Stimulated activated CD4-positive, alpha-beta T cell treated with anti-CD3 and anti-CD28 coated beads, Interleukin-4, amount 100 ng/mL, for 1 hour (primary cell): ENCODE measurements at regions not wholly inside any gene's neighbourhood (a gene's known extent, or its start where the extent isn't known, plus 50 kb on each side); places are given as distances from the start of the nearest gene placed in this dataset.
"Not testable (repeated sequence)": the region's sequence is repeated elsewhere in the genome, so short reads cannot be mapped to it uniquely, and the experiment has no call there.

Experiments
- DNase-seq: peaks from one replicate; pipeline ENCODE4 v3.0.0-alpha.2; 2020

DNA sequence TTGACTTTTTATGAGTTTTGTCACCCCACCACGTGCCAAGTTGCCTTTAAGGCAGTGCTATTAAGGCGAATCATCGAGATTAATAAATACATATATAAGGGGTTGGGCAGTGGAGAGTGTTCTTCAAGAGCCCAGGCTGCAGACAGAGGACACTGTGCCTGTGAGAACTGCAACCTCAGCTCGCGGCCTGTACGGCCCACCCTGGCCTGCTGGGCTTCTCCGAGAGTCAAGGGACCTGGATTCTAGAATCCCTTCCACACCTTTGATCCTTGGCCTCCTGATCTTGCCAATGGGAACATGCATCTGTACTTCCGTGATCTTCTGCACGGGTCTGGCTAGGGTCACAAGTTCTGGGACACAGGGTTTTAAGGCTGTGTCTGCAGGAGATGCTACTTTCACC, 54.5 kb downstream of the IRX5 start:
- no peak for DNase-seq

DNA sequence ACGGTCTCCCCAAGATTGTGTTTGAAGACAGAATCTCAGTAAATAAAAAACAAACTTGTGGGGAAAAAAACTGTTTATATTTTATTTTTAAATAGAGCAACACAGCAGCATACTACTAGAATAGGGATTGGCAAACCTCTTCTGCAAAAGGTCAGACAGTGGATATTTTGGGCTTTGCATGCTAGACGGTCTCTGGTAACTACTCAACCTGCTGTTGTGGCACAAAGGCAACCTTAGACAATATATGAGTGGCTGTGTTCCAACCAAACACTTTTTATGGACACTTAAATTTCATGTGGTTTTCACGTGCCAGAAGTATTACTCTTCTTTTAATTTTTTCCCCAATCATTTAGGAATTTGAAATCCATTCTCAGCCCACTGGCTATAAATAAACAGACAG, 55.0 kb downstream of the IRX5 start:
- no peak for DNase-seq

DNA sequence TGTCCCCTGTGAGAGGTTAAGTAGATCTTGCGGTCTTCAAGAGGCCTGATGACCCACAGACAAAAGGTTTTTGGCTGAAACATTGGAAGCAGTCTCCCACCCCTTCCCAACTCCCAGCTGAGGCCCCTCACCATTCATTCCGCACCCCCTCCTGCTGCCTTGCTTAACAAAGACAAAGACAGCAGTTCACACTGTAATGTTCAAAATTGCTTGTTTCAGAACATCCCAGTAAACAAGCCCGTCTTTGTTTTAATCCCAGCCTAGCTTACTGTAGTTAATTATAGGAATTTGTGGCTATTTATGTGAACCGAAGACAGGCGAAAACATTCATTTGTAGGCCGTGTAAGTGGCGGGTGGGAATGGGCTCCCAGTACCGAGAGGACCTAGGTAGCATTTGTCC, 55.7 kb downstream of the IRX5 start:
- DNase-seq: no peak

DNA sequence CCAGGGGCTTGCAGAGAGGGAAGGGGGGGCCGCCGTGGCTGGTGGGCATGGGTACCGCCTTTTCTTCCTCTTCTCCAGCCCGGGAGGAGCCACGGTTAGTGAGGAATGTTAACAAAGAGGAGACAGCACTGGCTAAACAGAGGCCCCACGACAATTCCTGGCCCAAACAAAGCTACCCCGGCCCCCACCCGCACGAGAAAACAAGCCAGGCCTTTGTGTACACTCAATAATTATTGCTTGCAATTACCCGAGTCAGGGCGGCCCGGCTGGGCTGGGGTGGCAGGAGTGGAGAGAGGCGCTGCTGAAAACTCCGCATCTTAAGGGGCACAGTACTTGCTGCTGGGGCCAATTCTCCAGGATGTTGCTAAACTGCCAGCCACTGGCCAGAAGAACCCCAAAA, 56.4 kb downstream of the IRX5 start:
- no peak for DNase-seq

DNA sequence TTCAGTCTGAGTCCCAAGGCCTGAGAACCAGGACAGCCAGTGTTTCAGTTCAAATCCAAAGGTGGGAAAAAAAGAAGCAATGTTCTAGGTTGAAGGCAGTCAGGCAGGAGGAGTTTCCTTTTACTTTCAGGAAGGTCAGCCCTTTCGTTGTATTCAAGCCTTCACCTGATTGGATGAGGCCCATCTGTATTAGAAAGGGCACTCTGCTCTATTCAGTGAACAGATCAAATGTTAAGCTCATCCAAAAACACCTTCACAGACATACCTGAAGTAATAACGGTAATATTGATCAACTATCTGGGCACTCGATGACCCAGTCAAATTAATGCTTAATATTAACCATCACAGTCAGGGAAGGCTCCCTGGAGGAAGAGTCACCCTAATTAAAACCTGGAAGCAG, 60.9 kb downstream of the IRX5 start:
- DNase-seq: no peak

DNA sequence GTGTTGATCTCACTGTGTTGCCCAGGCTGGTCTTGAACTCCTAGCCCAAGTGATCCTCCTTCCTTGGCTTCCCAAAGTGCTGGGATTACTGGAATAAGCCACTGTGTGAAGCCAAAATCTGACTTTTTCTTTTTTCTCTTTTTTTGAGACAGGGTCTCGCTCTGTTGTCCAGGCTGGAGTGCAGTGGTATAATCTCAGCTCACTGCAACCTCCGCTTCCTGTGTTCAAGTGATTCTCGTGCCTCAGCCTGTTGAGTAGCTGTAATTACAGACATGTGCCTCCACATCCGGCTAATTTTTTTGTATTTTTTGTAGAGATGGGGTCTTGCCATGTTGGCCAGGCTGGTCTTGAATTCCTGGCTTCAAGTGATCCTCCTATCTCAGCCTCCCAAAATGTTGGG, 61.3 kb downstream of the IRX5 start:
- DNase-seq: not testable (repeated sequence)

DNA sequence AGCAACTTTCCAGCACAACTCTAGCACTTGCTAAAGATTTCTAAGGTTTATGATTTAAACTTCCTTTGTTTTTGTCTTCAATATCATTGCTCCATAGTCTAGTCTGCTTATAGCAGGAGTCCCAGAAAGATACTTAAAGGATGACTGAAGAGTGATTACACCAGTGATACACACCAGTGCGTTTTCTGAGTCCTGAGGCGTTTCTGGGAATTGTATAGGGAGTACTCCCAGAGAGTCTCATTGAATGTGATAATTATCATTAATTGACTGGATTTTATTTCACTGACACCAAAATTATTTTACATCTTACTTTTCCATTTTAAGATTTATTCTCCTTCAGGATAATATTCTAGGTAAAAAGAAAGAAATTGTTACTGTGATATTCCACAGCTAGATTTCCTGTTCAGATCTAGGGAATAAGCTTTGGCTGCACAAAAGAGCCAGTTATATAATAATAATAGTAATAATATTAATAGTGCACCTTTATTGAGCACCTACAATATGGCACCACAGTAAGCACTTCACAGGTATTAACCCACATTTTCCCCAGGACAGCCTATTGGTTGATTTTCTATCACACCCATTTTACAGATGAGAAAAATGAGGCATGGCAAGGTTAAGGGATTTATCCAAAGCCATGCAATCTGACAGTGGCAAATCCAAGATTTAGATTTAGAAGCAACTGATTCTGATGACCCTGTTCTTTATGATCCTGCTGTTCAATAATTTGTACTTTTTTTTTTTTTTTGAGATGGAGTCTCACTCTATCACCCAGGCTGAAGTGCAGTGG, 62.6 kb downstream of the IRX5 start:
- DNase-seq: no peak

DNA sequence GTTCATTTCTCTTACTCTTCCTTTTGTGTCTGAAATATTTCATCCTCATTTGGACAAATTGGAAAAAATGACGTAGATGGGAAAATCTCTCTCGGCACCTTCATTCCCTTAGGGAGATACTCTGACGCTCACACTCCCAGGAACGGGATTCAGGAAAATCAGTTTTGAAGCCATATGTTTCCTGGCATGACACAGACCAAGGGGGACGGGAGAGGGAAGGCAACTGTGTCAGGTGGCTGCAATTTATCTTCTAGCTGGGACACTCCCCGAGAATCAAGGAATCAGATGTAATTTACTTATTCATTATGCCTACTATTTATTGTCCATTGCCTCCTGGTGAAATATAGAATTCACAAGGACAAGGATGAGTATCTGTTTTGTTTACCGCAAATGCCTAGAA, 65.5 kb downstream of the IRX5 start:
- no peak for DNase-seq

DNA sequence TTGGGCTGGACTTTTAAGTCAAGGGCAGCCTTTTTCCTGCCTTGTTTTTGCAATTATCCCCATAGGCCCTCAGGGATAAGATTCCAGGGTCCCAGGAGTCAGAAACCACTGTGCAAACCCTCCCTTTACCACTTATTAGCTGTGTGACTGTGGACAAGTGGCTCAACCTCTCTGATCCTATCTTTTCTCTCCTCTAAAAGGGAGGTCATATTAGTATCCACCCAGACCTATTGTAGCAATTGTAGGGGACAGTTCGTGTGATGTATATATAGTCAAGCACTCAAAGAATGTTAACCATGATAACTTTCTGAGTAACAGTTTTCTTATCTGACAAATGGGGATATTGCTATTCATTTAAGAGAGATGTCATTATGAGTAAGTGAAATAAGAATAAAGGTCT, 68.2 kb downstream of the IRX5 start:
- DNase-seq: no peak

DNA sequence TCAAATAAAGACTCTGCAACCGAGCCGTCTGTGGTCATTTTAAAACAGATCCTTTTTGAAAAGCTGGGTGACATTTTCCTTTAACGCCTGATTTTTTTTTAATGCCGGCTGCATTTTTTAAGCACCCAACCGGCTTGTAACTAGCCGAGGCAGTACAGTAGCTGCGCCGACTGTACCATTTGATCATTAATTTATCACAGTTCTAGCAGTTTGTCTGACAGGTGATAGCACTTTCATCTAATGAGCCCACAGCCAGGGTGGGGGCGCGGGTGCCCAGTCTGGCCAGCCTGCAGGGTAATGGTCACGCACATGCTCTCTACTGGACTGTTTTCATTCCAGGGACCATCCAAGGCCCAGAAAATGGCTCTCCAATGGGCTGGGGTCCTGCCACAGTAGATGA, 68.8 kb downstream of the IRX5 start:
- no peak for DNase-seq

DNA sequence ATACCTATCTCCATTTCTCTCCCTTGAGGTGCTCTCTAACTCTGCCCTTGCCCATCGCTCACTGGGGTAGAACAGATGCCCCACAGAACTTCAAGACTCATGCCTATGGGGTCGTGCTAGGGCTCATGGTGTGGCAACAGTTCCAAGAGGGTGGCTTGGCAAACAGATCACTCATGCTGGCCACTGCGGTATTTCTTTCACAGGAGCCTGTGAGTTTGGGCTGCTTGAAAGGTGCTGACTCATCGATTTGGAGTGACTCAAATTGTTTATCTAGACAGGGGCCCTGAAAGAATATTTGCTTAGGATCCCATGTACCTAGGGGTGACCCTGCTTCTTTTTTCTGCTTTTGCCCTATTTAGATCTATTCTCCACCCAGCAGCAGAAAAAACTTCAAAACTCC, 69.9 kb downstream of the IRX5 start:
- DNase-seq: no peak

DNA sequence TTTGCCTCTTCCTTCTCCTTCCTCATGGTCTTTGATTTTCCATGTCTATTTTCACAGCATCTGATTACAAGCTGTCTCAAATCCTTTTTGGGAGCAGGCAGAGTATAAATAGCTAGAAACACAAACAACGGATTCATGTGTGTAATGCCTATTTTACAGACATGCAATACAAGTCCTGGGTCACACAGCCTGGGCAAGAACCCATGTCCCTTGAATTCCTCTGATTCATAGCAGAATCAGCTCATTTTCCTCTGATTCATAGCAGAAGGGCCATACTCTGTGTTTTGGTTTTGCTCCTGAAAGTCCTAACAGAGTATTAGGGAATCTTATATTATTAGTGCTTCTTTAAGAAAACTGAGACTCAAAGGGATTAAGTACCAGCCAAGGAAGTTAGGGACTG, 71.3 kb downstream of the IRX5 start:
- DNase-seq: no peak

DNA sequence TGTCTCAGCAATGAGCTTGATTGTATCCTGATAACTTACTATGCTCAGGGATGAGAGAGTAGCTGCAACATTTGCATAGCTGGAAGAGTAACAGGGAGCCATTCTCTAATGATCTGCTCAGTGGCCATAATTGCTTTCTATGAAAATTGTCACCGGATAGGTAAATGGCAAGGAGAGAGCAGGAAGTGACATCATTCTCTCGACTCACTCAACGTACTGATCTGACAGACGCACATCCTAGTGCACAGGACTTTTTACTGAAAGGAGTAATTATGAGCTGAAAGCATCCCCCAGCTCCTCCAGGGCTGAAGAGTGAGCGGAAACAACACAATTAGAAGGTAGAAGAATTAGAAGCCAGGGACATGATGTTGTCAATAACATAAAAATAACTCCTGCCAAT, 71.8 kb downstream of the IRX5 start:
- no peak for DNase-seq

DNA sequence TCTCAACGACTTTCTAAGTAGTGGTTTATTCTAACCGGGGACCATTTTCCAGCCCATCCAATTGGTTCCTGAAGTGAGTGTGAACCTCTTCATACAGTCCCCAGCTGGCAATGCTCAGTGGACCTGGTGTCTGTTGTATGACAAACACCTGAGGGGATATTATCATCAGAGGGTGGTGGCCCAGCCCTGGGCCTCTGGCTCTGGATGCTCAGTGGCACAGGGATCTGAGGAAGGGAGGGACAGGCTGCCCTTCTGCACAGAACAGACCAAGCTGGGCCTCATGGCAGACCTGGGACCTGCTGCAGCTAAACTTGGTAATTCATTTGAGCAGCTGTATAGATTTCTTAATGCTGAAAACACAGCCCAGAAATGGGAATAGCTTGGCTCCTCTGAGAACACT, 72.6 kb downstream of the IRX5 start:
- DNase-seq: no peak

DNA sequence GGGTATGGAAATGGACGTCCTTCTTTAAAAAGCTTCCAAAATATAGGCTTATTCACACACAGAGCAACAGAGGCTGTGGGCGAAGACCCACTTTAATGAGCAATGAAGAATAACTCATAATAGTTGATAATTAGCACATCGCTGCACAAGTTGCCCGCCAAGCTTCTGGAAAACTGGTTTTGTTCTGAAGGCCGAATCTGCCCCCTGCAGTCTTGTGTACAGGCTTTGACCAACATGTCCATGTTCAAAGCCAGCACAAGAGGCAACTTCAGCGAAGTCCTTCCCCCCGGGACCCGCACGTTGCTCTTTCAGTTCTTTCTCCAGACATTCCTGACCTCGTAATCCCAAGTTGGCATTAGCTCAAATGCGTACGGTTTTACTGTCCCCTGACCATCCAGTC, 73.3 kb downstream of the IRX5 start:
- no peak for DNase-seq

DNA sequence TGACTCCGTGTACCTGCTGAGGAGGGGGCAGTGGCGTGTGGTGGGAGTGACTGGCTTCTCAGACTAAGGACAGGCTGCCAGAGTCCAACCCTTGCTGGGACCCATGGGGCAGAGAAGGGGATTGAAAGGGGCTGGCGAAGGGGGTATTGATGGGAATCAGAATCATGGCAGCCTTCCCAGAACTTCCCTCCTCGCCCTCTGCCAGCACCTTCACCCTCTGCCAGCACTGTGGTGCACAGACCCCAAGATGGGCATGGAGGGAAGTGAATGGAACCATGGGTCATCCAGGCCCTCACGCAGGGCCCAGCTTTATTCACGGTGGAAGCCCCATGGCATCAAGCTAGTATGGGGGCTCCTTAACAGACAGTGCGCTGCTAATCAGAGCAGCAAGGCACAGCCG, 76.8 kb downstream of the IRX5 start:
- DNase-seq: no peak

DNA sequence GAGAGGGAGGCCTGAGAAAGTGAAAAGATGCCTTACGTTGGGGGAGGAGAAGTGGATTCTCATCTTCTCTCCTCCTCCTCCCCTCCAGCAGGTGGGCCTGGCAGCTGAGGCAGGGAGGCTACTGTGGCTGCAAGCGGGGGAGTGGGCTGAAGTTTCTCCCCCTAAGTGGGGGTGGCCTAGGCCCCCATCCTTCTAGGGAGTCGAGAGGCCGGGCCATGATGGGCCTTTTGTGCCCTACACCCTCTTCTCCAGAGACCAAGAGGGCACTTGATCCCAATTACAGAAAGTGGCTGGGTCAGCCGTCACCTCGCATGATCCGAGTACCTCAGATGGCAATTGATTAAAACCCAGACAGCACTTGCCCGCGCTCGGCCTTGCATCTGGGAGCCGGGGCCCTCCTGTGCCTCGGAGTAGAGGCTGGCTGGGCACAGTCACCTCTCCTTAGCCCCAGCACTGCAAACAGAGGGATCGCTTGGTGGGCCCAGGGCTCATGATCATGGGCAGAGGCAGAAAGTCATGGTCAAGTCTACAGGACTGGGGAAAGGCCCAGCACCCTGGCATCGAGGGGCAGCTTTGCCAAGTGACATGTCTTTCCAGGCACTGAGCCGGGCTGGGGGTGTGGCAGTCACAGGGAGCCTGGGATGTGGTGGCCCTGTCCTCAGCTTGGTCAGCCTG, 78.3 kb downstream of the IRX5 start:
- no peak for DNase-seq

DNA sequence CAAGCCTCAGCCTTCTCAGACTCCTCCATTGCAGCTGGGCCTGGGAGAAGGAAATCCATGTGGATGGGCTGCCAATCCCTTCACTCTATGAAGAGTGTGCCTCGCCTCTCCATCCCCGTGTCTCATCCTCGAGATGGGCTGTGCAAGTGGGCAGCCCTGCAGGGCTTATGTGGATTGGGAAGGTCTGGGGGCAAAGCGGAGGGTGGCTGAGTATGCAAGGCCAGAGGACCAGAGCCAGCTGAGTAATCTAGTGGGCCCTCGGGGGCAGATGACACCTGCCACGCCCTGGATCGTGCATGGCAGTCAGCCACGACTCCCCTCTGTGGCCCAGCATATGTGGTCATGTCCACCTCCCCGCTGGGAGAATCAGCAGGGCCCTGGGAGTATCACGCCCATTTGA, 78.9 kb downstream of the IRX5 start:
- DNase-seq: no peak

DNA sequence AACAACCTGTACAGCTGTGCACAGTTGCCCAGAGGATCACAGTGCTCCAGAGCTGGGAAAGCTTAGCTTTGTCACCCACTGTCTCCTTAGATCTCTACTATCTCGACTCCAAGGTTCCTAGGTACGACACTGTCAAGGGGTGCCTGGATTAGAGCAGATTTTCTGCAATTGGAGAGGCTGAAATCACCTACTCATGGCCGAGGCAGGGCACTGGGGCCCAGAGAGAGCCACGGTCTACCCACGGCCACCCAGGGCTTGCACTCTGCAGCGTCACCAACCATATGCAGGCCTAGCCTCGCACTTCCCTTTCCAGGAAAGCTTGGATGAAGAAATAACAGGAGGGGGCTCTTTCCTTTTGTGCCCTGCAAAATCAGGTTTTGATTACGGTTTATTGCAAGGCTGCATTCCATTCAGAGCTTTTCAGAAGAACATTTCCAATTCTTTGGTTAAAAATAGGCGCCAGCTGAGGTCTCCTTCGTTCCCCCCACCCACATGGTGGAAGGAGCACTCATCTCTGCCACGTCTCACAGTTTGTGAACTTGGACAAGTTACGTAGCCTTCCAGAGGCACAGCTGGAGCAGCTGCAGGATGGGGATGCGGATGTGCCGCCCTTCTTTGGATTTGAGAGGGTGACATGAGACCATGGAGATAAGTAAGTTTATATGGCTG, 80.0 kb downstream of the IRX5 start:
- no peak for DNase-seq

DNA sequence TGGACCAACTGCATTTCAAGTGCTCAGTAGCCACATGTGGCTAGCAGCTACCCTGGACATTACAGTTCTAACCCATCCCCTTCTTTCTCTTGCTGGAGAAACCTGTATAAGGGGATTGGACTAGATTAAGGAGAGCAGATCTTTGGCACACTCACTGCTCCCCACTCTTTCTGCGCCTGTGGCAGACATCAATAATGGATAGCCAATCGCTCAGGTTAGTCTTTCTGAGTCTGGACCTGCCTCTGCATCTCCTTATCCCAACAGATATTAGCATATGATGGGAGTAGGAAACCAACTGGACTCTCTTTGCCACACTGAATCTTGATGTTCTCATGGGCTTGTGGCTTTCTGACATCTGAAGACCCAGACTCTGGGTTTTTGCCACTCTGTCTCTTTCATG, 81.7 kb downstream of the IRX5 start:
- DNase-seq: no peak

DNA sequence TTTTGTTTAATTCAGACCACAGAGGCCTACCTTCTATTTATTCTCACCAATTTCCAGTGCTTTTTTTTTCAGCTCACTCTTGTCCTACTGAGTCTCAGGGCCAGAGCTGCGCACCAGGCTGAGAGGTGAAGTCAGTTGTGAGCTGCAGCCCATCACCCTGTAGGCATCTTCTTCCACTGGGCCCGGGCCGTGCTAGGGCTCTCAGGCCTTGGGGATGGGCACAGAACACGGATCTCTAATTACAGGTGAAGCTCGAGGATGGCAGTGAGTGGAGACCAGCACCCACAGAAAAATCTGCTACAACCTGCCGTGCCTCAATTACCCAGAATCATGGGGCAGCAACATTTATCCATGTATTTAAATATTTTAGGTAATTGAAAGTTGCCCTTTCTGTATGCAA, 82.1 kb downstream of the IRX5 start:
- DNase-seq: no peak

DNA sequence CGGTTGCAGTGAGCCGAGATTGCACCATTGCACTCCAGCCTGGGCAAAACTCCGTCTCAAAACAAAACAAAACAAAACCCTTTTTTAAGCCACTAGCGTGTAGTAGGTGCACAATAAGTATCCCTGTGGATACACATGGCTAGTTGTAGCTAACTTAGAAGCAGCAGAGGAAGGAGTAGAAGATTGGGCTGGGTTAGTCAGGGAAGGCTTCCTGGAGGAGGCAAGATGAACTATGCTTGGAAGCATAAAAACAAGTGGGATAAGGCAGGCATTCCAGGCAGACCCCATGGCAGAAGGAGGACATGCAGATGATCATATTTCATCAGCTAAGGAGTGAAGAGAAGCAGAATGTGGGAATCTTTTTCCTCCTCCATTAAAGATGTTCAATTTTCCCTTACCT, 83.4 kb downstream of the IRX5 start:
- DNase-seq: no peak

DNA sequence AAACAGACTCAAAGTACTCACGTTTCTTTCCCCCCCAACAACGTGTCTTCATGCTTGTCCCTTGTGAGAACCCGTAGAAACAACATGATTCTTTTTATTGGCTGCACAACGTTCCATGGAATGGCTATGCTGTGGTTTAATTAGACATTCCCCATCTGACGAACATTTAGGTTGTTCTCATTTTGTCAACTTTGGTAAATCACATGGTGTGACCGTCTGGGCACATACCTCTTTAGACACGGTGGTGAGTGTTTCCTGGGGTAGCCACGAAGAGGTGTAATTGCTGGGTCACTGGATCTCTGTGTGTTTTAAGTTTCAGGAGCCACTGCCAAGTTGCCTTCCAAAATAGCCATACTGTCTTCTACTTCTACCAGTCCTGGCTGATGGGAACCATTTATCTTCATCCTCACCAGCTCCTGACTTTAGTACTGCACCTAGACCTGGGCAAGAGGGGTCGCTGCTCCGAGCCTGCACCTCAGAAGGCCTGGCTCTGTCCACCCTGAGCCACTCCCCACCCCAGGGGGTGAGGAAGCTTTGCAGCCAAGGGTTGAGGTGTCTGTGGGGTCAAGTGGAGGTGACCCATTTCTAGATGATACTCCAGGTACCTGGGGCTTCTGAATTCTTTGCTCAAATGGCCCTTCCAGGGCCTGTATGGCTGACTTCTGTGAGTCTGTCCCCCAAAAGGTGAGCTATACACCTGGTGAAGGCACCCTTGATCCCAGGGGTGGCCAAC, 84.7 kb downstream of the IRX5 start:
- DNase-seq: no peak

DNA sequence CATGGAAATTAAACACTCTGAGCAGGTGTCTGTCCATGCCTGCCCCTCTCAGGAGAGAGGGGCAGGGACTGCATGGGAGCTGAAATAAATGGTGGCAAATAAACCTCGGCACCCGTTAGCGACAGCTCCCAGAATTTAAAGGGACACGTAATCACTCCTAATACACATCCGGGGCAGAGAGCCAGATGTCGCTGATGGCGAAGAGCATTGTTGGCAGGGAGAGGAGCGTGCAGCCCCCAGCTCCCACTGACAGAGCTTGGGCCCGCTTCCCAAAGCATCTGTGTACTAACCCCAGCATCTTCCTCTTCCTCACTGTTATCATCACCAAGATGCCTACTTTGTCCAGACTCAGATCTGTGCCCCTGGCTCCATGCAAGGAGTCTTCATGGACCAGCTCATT, 85.8 kb downstream of the IRX5 start:
- no peak for DNase-seq
